Nephron (organoid): ENCODE measurements at regions not wholly inside any gene's neighbourhood (a gene's known extent, or its start where the extent isn't known, plus 50 kb on each side); places are given as distances from the start of the nearest gene placed in this dataset.
A peak's percentile ranks its signal among the peaks of the same experiment; 100 is the strongest.

Experiments used
- H3K27ac Mint-ChIP-seq, 3 experiments: 2 replicates each; pipeline ENCODE4 v1.8.0; 2020; ENCODE audit warnings: mixed read lengths in 3 of 3, mild to moderate bottlenecking in 2 of 3, moderate library complexity in 1 of 3
- H3K27me3 Mint-ChIP-seq: 2 replicates; pipeline ENCODE4 v1.8.0; 2021; ENCODE audit warnings: low read depth, mild to moderate bottlenecking, moderate library complexity, mixed read lengths
- H3K36me3 Mint-ChIP-seq: 2 replicates; pipeline ENCODE4 v1.8.0; 2020; ENCODE audit warnings: low read depth, mixed read lengths
- H3K4me1 Mint-ChIP-seq: 2 replicates; pipeline ENCODE4 v1.8.0; 2020; ENCODE audit warnings: mixed read lengths
- H3K4me3 Mint-ChIP-seq, 3 experiments: 2 replicates each; pipeline ENCODE4 v1.8.0; 2020; ENCODE audit warnings: mild to moderate bottlenecking in 3 of 3, mixed read lengths in 3 of 3, moderate library complexity in 2 of 3
- H3K9me3 Mint-ChIP-seq: 2 replicates; pipeline ENCODE4 v1.8.0; 2020; ENCODE audit warnings: mixed read lengths
- CTCF ChIP-seq, 3 experiments: fragments of 200-600 bp; sonication (generic); IDR thresholded peaks; one replicate each; pipeline ENCODE4 v1.5.0; 2021; ENCODE audit warnings: antibody characterized with exemption in 3 of 3; ENCODE audit not compliant: unreplicated experiment in 3 of 3

GRCh38 chr1:229068270-229068987 lies 202.5 kb upstream of the RAB4A start:
- TF ChIP-seq CTCF (IDR thresholded peaks at IDR 0.05; ENCODE audit: unreplicated experiment in 3 of 3), result no peak
- Mint-ChIP-seq H3K4me1 (peaks cover 27% of the 10 kb centered on the region), H3K9me3 (no peaks in the 10 kb centered on the region), H3K27me3 (peaks cover 15% of the 10 kb centered on the region), H3K4me3 (no peak overlapping the region), H3K27ac (peak overlapping the region in 2 of 3 experiments; percentile 50 to 66), H3K36me3 (no peaks in the 10 kb centered on the region)

- no peak for TF ChIP-seq CTCF (IDR thresholded peaks at IDR 0.05; ENCODE audit: unreplicated experiment in 3 of 3)
- H3K9me3 Mint-ChIP-seq, result no peaks in the 10 kb centered on the region
These were observed 201.7 kb upstream of the RAB4A start for GRCh38 chr1:229069176-229069575.

GRCh38 chr1:229070168-229070567 lies 200.7 kb upstream of the RAB4A start:
- Mint-ChIP-seq H3K27me3 (peaks cover 15% of the 10 kb centered on the region), H3K27ac (no peak overlapping the region)

More at GRCh38 chr1:229069176-229069575, 201.7 kb upstream of the RAB4A start:
- Mint-ChIP-seq H3K27ac (no peak overlapping the region), H3K4me3 (no peak overlapping the region), H3K36me3 (no peaks in the 10 kb centered on the region), H3K4me1 (peaks cover 23% of the 10 kb centered on the region), H3K27me3 (peaks cover 15% of the 10 kb centered on the region)

GRCh38 chr1:229073251-229073650 lies 197.7 kb upstream of the RAB4A start:
- Mint-ChIP-seq H3K27me3 (peaks cover 3% of the 10 kb centered on the region), H3K9me3 (no peaks in the 10 kb centered on the region), H3K27ac (no peak overlapping the region), H3K4me3 (no peak overlapping the region), H3K4me1 (peaks cover 17% of the 10 kb centered on the region), H3K36me3 (no peaks in the 10 kb centered on the region)
- TF ChIP-seq CTCF (IDR thresholded peaks at IDR 0.05; ENCODE audit: unreplicated experiment in 3 of 3), result no peak

More at GRCh38 chr1:229070168-229070567, 200.7 kb upstream of the RAB4A start:
- Mint-ChIP-seq H3K4me3 (no peak overlapping the region), H3K4me1 (peaks cover 23% of the 10 kb centered on the region), H3K36me3 (no peaks in the 10 kb centered on the region), H3K9me3 (no peaks in the 10 kb centered on the region)
- TF ChIP-seq CTCF (IDR thresholded peaks at IDR 0.05; ENCODE audit: unreplicated experiment in 3 of 3), result no peak

GRCh38 chr1:229075217-229075616 lies 195.7 kb upstream of the RAB4A start:
- Mint-ChIP-seq H3K27me3 (no peaks in the 10 kb centered on the region), H3K27ac (no peak overlapping the region), H3K36me3 (no peaks in the 10 kb centered on the region), H3K4me1 (peaks cover 15% of the 10 kb centered on the region), H3K9me3 (no peaks in the 10 kb centered on the region), H3K4me3 (no peak overlapping the region)
- TF ChIP-seq CTCF (IDR thresholded peaks at IDR 0.05; ENCODE audit: unreplicated experiment in 3 of 3), result no peak

- H3K27me3 Mint-ChIP-seq, result no peaks in the 10 kb centered on the region
- no peak overlapping the region for H3K27ac Mint-ChIP-seq
- no peak overlapping the region for H3K4me3 Mint-ChIP-seq
- no peak for TF ChIP-seq CTCF (IDR thresholded peaks at IDR 0.05; ENCODE audit: unreplicated experiment in 3 of 3)
- no peaks in the 10 kb centered on the region for H3K9me3 Mint-ChIP-seq
- H3K4me1 Mint-ChIP-seq, result peaks cover 15% of the 10 kb centered on the region
- H3K36me3 Mint-ChIP-seq, result no peaks in the 10 kb centered on the region
These were observed 195.2 kb upstream of the RAB4A start for GRCh38 chr1:229075716-229076115.
